AG04450 (cell line): ENCODE measurements at regions not wholly inside any gene's neighbourhood (a gene's known extent, or its start where the extent isn't known, plus 50 kb on each side); places are given as distances from the start of the nearest gene placed in this dataset.

ENCODE experiments used
- CTCF ChIA-PET: fragments of 300-600, 350-600 bp; formaldehyde crosslinking; extraction: SDS; loops from one replicate; lab custom pipeline; 2022; ENCODE audit warnings: antibody characterized with exemption, inconsistent platforms; lab: Charles Lee
- POLR2A ChIA-PET: fragments of 350-600 bp; formaldehyde crosslinking; extraction: SDS; loops from one replicate; lab custom pipeline; 2021; ENCODE audit warnings: antibody characterized with exemption, inconsistent platforms; lab: Yijun Ruan, JAX
- DNase-seq: peaks from one replicate; pipeline ENCODE4 v3.0.0-alpha.2; 2011; ENCODE audit warnings: low read depth, low spot score
- H3K27ac ChIP-seq: one replicate; pipeline ENCODE4 v1.5.1; 2012; ENCODE audit warnings: low read depth, low read length, control low read depth
- H3K27me3 ChIP-seq: one replicate; pipeline ENCODE4 v1.6.0; 2012; ENCODE audit warnings: low read length; ENCODE audit not compliant: control insufficient read depth, insufficient read depth
- H3K4me3 ChIP-seq: 2 replicates; pipeline ENCODE4 v1.5.1; 2011; ENCODE audit warnings: mild to moderate bottlenecking, low read depth, low read length, control low read depth
- H3K9me3 ChIP-seq: 2 replicates; pipeline ENCODE4 v1.5.1; 2012; ENCODE audit warnings: low read length; ENCODE audit not compliant: control insufficient read depth, insufficient read depth
- CTCF ChIP-seq: IDR thresholded peaks from 2 replicates; pipeline ENCODE4 v1.5.1; 2011; ENCODE audit warnings: low read depth, low read length, control low read depth, inconsistent platforms

- H3K4me3 ChIP-seq = no peak overlapping the region
- POLR2A ChIA-PET = no interaction called here
- CTCF ChIA-PET = no interaction called here
- no peak for TF ChIP-seq CTCF
- H3K27ac ChIP-seq = no peak overlapping the region
- no peak for DNase-seq
- no peaks in the 10 kb centered on the region for H3K9me3 ChIP-seq
- H3K27me3 ChIP-seq = no peaks in the 10 kb centered on the region
These were observed 80.7 kb upstream of the NUDT4 start for GRCh38 chr12:93297032-93297431.

- DNase-seq = no peak
- CTCF ChIA-PET = no interaction called here
- H3K27ac ChIP-seq = no peak overlapping the region
- no peaks in the 10 kb centered on the region for H3K9me3 ChIP-seq
- H3K4me3 ChIP-seq = no peak overlapping the region
- POLR2A ChIA-PET = no interaction called here
- TF ChIP-seq CTCF = no peak
- H3K27me3 ChIP-seq = no peaks in the 10 kb centered on the region
These were observed 80.2 kb upstream of the NUDT4 start for GRCh38 chr12:93297536-93297935.

- Histone ChIP-seq H3K9me3 (no peaks in the 10 kb centered on the region), H3K4me3 (no peak overlapping the region), H3K27me3 (no peaks in the 10 kb centered on the region), H3K27ac (no peak overlapping the region)
- no peak for DNase-seq
- POLR2A ChIA-PET = no interaction called here
- TF ChIP-seq CTCF = no peak
- CTCF ChIA-PET = no interaction called here
These were observed 78.4 kb upstream of the NUDT4 start for GRCh38 chr12:93299262-93299846.

GRCh38 chr12:93300611-93301021 lies 77.1 kb upstream of the NUDT4 start:
- H3K27ac ChIP-seq = no peak overlapping the region
- no peak overlapping the region for H3K4me3 ChIP-seq
- CTCF ChIA-PET = no interaction called here
- POLR2A ChIA-PET = interaction anchor here (0.6 kb wide), 1 partner anchor 9 kb away, joined by 3 read pairs; no protein-coding TSS in a partner anchor
- no peaks in the 10 kb centered on the region for H3K9me3 ChIP-seq
- no peak for DNase-seq
- no peaks in the 10 kb centered on the region for H3K27me3 ChIP-seq
- TF ChIP-seq CTCF = no peak

- Histone ChIP-seq H3K27ac (peak overlapping the region; percentile 89), H3K27me3 (no peaks in the 10 kb centered on the region), H3K9me3 (no peaks in the 10 kb centered on the region), H3K4me3 (no peak overlapping the region)
- CTCF ChIA-PET = no interaction called here
- TF ChIP-seq CTCF = no peak
- POLR2A ChIA-PET = interaction anchor here (0.8 to 1.3 kb wide), 2 partner anchors 74 to 373 kb away, joined by 3 read pairs; partner anchors contain the start of gene EEA1
- peak; percentile 82 for DNase-seq
These were observed 75.1 kb upstream of the NUDT4 start for GRCh38 chr12:93302331-93303229.
